GM10248 (cell line): ENCODE measurements at regions not wholly inside any gene's neighbourhood (a gene's known extent, or its start where the extent isn't known, plus 50 kb on each side); places are given as distances from the start of the nearest gene placed in this dataset.
A peak's percentile ranks its signal among the peaks of the same experiment; 100 is the strongest.

Source experiments
- CTCF ChIA-PET: fragments of 300-600 bp; sonication (Branson Sonifier 250); formaldehyde crosslinking; extraction: SDS; loops from one replicate; lab custom pipeline; 2021; ENCODE audit warnings: antibody characterized with exemption; lab: Yijun Ruan, JAX
- POLR2A ChIA-PET: fragments of 350-650 bp; sonication (Branson Sonifier 250); formaldehyde crosslinking; extraction: SDS; loops from one replicate; lab custom pipeline; 2020; ENCODE audit warnings: antibody characterized with exemption; lab: Yijun Ruan, JAX
- DNase-seq: peaks from one replicate; pipeline ENCODE4 v3.0.0; 2012; ENCODE audit errors: extremely low spot score
- CTCF ChIP-seq: IDR thresholded peaks from 2 replicates; pipeline ENCODE4 v1.5.1; 2012; ENCODE audit warnings: mild to moderate bottlenecking, low read depth; ENCODE audit errors: extremely low read depth, missing control alignments, control extremely low read depth

- no peak for TF ChIP-seq CTCF
- ChIA-PET POLR2A (no interaction called here), CTCF (interaction anchor here (1.0 kb wide), 1 partner anchor 24 kb away, joined by 3 read pairs; no protein-coding TSS in a partner anchor)
- peak; percentile 21 for DNase-seq
Measured at GRCh38 chr2:14303366-14304115, 329.0 kb upstream of the LRATD1 start.

GRCh38 chr2:14304326-14304725 is 328.2 kb upstream of the LRATD1 start:
- no peak for DNase-seq
- ChIA-PET POLR2A (no interaction called here), CTCF (interaction anchor here (1.0 kb wide), 1 partner anchor 24 kb away, joined by 3 read pairs; no protein-coding TSS in a partner anchor)
- no peak for TF ChIP-seq CTCF

GRCh38 chr2:14306268-14306861 is 326.2 kb upstream of the LRATD1 start:
- ChIA-PET POLR2A (no interaction called here), CTCF (interaction anchor here (1.1 to 1.8 kb wide), 4 partner anchors 8 to 22 kb away, joined by 3 to 5 read pairs (median 4); no protein-coding TSS in a partner anchor)
- peak; percentile 22 for DNase-seq
- no peak for TF ChIP-seq CTCF

- DNase-seq, result no peak
- no peak for TF ChIP-seq CTCF
- ChIA-PET CTCF (no interaction called here), POLR2A (no interaction called here)
Measured at GRCh38 chr2:14313341-14313740, 319.2 kb upstream of the LRATD1 start.

- TF ChIP-seq CTCF, result no peak
- DNase-seq, result no peak
- ChIA-PET CTCF (interaction anchor here (1.0 kb wide), 2 partner anchors 12 to 27 kb away, joined by 3 read pairs; no protein-coding TSS in a partner anchor), POLR2A (no interaction called here)
Measured at GRCh38 chr2:14316594-14316993, 315.9 kb upstream of the LRATD1 start.

GRCh38 chr2:14321357-14321756 is 311.2 kb upstream of the LRATD1 start:
- ChIA-PET CTCF (no interaction called here), POLR2A (no interaction called here)
- no peak for TF ChIP-seq CTCF
- DNase-seq, result no peak
